Right atrium auricular region (tissue), 2 donors: ENCODE measurements at regions not wholly inside any gene's neighbourhood (a gene's known extent, or its start where the extent isn't known, plus 50 kb on each side); places are given as distances from the start of the nearest gene placed in this dataset.

Experiments
- DNase-seq: peaks from one replicate; pipeline ENCODE4 v3.0.0-alpha.2; 2019; ENCODE audit warnings: low spot score
- H3K27ac ChIP-seq, 2 donors: fragments of 200-600 bp; sonication (generic); 1 replicate in 1 of 2; 2 replicates in 1 of 2; pipeline ENCODE4 v1.5.1; 2016 to 2019
- H3K27me3 ChIP-seq, 2 donors: fragments of 200-600 bp; sonication (generic); one replicate each; pipeline versions ENCODE4 v1.5.1 to v1.6.0; 2017 to 2019
- H3K36me3 ChIP-seq: fragments of 200-600 bp; sonication (generic); one replicate; pipeline ENCODE4 v1.5.1; 2016
- H3K4me1 ChIP-seq, 2 donors: fragments of 200-600 bp; sonication (generic); one replicate each; pipeline versions ENCODE4 v1.5.1 to v1.6.0; 2017 to 2019
- H3K4me3 ChIP-seq, 2 donors: fragments of 200-600 bp; sonication (generic); 1 replicate in 1 of 2; 2 replicates in 1 of 2; pipeline ENCODE4 v1.5.1; 2017 to 2019; ENCODE audit warnings: mild to moderate bottlenecking in 1 of 2, moderate library complexity in 1 of 2
- H3K9me3 ChIP-seq, 2 donors: fragments of 200-600 bp; sonication (generic); one replicate each; pipeline ENCODE4 v1.5.1; 2019
- CTCF ChIP-seq, 2 donors: fragments of 200-600 bp; sonication (generic); IDR thresholded peaks; one replicate each; pipeline ENCODE4 v1.5.1; 2019; ENCODE audit warnings: antibody characterized with exemption in 2 of 2

GRCh38 chr3:19030522-19030839, 117.8 kb upstream of the KCNH8 start:
- no peaks in the 10 kb centered on the region for H3K9me3 ChIP-seq
- H3K4me3 ChIP-seq = no peak overlapping the region
- H3K27me3 ChIP-seq = no peaks in the 10 kb centered on the region
- peak in 1 of 2 donors; percentile 47 for TF ChIP-seq CTCF (IDR thresholded peaks at IDR 0.05)
- DNase-seq = no peak
- no peaks in the 10 kb centered on the region for H3K4me1 ChIP-seq
- no peak overlapping the region for H3K27ac ChIP-seq
- H3K36me3 ChIP-seq = no peaks in the 10 kb centered on the region

- TF ChIP-seq CTCF (IDR thresholded peaks at IDR 0.05) = no peak
- Histone ChIP-seq H3K4me3 (no peak overlapping the region), H3K36me3 (no peaks in the 10 kb centered on the region), H3K27ac (no peak overlapping the region), H3K27me3 (no peaks in the 10 kb centered on the region), H3K9me3 (no peaks in the 10 kb centered on the region), H3K4me1 (no peaks in the 10 kb centered on the region)
- DNase-seq = no peak
Measured at GRCh38 chr3:19029837-19030521, 118.3 kb upstream of the KCNH8 start.

GRCh38 chr3:19025441-19025840, 122.9 kb upstream of the KCNH8 start:
- H3K36me3 ChIP-seq = no peaks in the 10 kb centered on the region
- H3K27me3 ChIP-seq = no peaks in the 10 kb centered on the region
- TF ChIP-seq CTCF (IDR thresholded peaks at IDR 0.05) = no peak
- DNase-seq = no peak
- no peak overlapping the region for H3K4me3 ChIP-seq
- no peaks in the 10 kb centered on the region for H3K9me3 ChIP-seq
- no peaks in the 10 kb centered on the region for H3K4me1 ChIP-seq
- H3K27ac ChIP-seq = no peak overlapping the region

GRCh38 chr3:19022546-19022945, 125.8 kb upstream of the KCNH8 start:
- no peaks in the 10 kb centered on the region for H3K36me3 ChIP-seq
- no peak for DNase-seq
- H3K4me1 ChIP-seq = no peaks in the 10 kb centered on the region
- no peaks in the 10 kb centered on the region for H3K9me3 ChIP-seq
- no peaks in the 10 kb centered on the region for H3K27me3 ChIP-seq
- no peak overlapping the region for H3K27ac ChIP-seq
- H3K4me3 ChIP-seq = no peak overlapping the region
- no peak for TF ChIP-seq CTCF (IDR thresholded peaks at IDR 0.05)

- Histone ChIP-seq H3K27ac (no peak overlapping the region), H3K4me1 (no peaks in the 10 kb centered on the region), H3K36me3 (no peaks in the 10 kb centered on the region), H3K9me3 (no peaks in the 10 kb centered on the region), H3K4me3 (no peak overlapping the region), H3K27me3 (no peaks in the 10 kb centered on the region)
- DNase-seq = no peak
- TF ChIP-seq CTCF (IDR thresholded peaks at IDR 0.05) = no peak
Measured at GRCh38 chr3:19016851-19017250, 131.5 kb upstream of the KCNH8 start.

GRCh38 chr3:19013879-19014278, 134.4 kb upstream of the KCNH8 start:
- Histone ChIP-seq H3K27me3 (no peaks in the 10 kb centered on the region), H3K9me3 (no peaks in the 10 kb centered on the region), H3K27ac (no peak overlapping the region), H3K4me3 (no peak overlapping the region), H3K4me1 (no peaks in the 10 kb centered on the region), H3K36me3 (no peaks in the 10 kb centered on the region)
- no peak for DNase-seq
- TF ChIP-seq CTCF (IDR thresholded peaks at IDR 0.05) = no peak
